HCT116 (cell line): ENCODE measurements at regions not wholly inside any gene's neighbourhood (a gene's known extent, or its start where the extent isn't known, plus 50 kb on each side); places are given as distances from the start of the nearest gene placed in this dataset.
"Not testable (repeated sequence)": the region's sequence is repeated elsewhere in the genome, so short reads cannot be mapped to it uniquely, and the experiment has no call there.

ENCODE experiments used
- ATAC-seq: fragments of 200-7000 bp; cut with Tn5 transposase; 2 replicates; pipeline ENCODE4 v1.9.1; 2020; ENCODE audit warnings: mild to moderate bottlenecking, moderate library complexity
- BruUV-seq: library from RNA; stranded (reverse); fragments of 400-500 nt; replicated peaks from 2 replicates; lab custom pipeline; 2021; lab: Mats Ljungman, UMichigan
- CTCF ChIA-PET: fragments of 300-600 bp; sonication (Branson Sonifier 250); formaldehyde crosslinking; loops from one replicate; lab custom pipeline; 2021; ENCODE audit warnings: antibody characterized with exemption; lab: Charles Lee
- POLR2A ChIA-PET: fragments of 300-600, 350-600 bp; sonication (Branson Sonifier 250); formaldehyde crosslinking; loops from one replicate; lab custom pipeline; 2021; ENCODE audit warnings: antibody characterized with exemption; lab: Charles Lee
- RAD21 ChIA-PET, 2 experiments: fragments of 300-600 bp; sonication (Branson Sonifier 250); formaldehyde crosslinking; loops; one replicate each; lab custom pipeline; 2023; ENCODE audit warnings: low total read pairs in 2 of 2; ENCODE audit not compliant: uncharacterized antibody in 2 of 2, unreplicated experiment in 2 of 2, low non-redundant PET in 1 of 2; lab: Charles Lee
- DNase-seq: peaks from one replicate; pipeline ENCODE4 v3.0.0-alpha.2; 2010; ENCODE audit warnings: low read depth, low spot score
- H2AFZ ChIP-seq: fragments of 200-600 bp; shearing (Covaris generic), sonication (generic); 2 replicates; pipeline ENCODE4 v1.6.1; 2017; ENCODE audit warnings: low read depth, mixed run types, mixed read lengths, antibody characterized with exemption, low read length; ENCODE audit not compliant: poor library complexity, severe bottlenecking
- H3K27ac ChIP-seq: 2 replicates; pipeline ENCODE4 v1.5.1; 2012; ENCODE audit warnings: low read depth, low read length
- H3K27me3 ChIP-seq: fragments of 200-600 bp; sonication (generic); 2 replicates; pipeline ENCODE4 v1.6.1; 2016; ENCODE audit warnings: mixed run types, low read length, mixed read lengths; ENCODE audit not compliant: insufficient read depth
- H3K36me3 ChIP-seq, 2 experiments: fragments of 200-500 bp in 1 of 2; fragments of 200-600 bp in 1 of 2; sonication (Bioruptor generic) in 1 of 2; sonication (generic) in 1 of 2; 2 replicates each; pipeline versions ENCODE4 v1.5.1 to v1.6.1; 2014 to 2016; ENCODE audit warnings: low read length in 2 of 2, inconsistent platforms in 1 of 2, mixed read lengths in 1 of 2, mixed run types in 1 of 2; ENCODE audit not compliant: insufficient read depth in 2 of 2, control insufficient read depth in 1 of 2
- H3K4me1 ChIP-seq, 2 experiments: fragments of 200-600 bp in 1 of 2; sonication (generic) in 1 of 2; 2 replicates each; pipeline versions ENCODE4 v1.5.1 to v1.6.1; 2012 to 2017; ENCODE audit warnings: low read length in 2 of 2, inconsistent platforms in 1 of 2, mild to moderate bottlenecking in 1 of 2, mixed read lengths in 1 of 2, mixed run types in 1 of 2, moderate library complexity in 1 of 2; ENCODE audit not compliant: insufficient read depth in 2 of 2, control insufficient read depth in 1 of 2
- H3K4me2 ChIP-seq: fragments of 200-600 bp; sonication (generic); 2 replicates; pipeline ENCODE4 v1.6.1; 2017; ENCODE audit warnings: mixed run types, low read length, mixed read lengths
- H3K4me3 ChIP-seq, 2 experiments: fragments of 200-600 bp in 1 of 2; sonication (generic) in 1 of 2; replicated peaks in 1 of 2; 2 replicates each; pipeline ENCODE4 v1.5.1; 2011 to 2016; ENCODE audit warnings: low read length in 2 of 2, control low read depth in 1 of 2, low read depth in 1 of 2, mild to moderate bottlenecking in 1 of 2, mixed read lengths in 1 of 2, mixed run types in 1 of 2
- H3K79me2 ChIP-seq: fragments of 200-600 bp; sonication (generic); 2 replicates; pipeline ENCODE4 v1.6.1; 2017; ENCODE audit warnings: mild to moderate bottlenecking, mixed run types, low read length, moderate library complexity, mixed read lengths; ENCODE audit not compliant: insufficient read depth
- H3K9ac ChIP-seq: fragments of 200-600 bp; sonication (generic); 2 replicates; pipeline ENCODE4 v1.6.1; 2016; ENCODE audit warnings: low read length, mixed read lengths
- H3K9me2 ChIP-seq: fragments of 200-600 bp; sonication (generic), shearing (Covaris generic); 2 replicates; pipeline ENCODE4 v1.6.1; 2017; ENCODE audit warnings: mixed run types, mild to moderate bottlenecking, moderate library complexity; ENCODE audit not compliant: insufficient read depth
- H3K9me3 ChIP-seq, 2 experiments: fragments of 200-500 bp in 1 of 2; fragments of 200-600 bp in 1 of 2; sonication (Bioruptor generic) in 1 of 2; sonication (generic) in 1 of 2; 2 replicates each; pipeline ENCODE4 v1.6.1; 2014 to 2017; ENCODE audit warnings: low read length in 2 of 2, mixed read lengths in 2 of 2, inconsistent platforms in 1 of 2, low read depth in 1 of 2, mild to moderate bottlenecking in 1 of 2, mixed run types in 1 of 2, moderate library complexity in 1 of 2; ENCODE audit not compliant: control insufficient read depth in 1 of 2, insufficient read depth in 1 of 2
- H4K20me1 ChIP-seq: fragments of 200-600 bp; sonication (generic), shearing (Covaris generic); 2 replicates; pipeline ENCODE4 v1.6.1; 2017; ENCODE audit warnings: mixed run types, mild to moderate bottlenecking, moderate library complexity; ENCODE audit not compliant: insufficient read depth
- ELF1 ChIP-seq: IDR thresholded peaks from 2 replicates; pipeline ENCODE4 v1.6.1; 2012; ENCODE audit warnings: low read depth, borderline replicate concordance
- intact Hi-C: fragments of 100-400 bp; cut with micrococcal nuclease; formaldehyde crosslinking; loops from 2 replicates; pipeline ENCODE4 v1.10.0; 2022

DNA sequence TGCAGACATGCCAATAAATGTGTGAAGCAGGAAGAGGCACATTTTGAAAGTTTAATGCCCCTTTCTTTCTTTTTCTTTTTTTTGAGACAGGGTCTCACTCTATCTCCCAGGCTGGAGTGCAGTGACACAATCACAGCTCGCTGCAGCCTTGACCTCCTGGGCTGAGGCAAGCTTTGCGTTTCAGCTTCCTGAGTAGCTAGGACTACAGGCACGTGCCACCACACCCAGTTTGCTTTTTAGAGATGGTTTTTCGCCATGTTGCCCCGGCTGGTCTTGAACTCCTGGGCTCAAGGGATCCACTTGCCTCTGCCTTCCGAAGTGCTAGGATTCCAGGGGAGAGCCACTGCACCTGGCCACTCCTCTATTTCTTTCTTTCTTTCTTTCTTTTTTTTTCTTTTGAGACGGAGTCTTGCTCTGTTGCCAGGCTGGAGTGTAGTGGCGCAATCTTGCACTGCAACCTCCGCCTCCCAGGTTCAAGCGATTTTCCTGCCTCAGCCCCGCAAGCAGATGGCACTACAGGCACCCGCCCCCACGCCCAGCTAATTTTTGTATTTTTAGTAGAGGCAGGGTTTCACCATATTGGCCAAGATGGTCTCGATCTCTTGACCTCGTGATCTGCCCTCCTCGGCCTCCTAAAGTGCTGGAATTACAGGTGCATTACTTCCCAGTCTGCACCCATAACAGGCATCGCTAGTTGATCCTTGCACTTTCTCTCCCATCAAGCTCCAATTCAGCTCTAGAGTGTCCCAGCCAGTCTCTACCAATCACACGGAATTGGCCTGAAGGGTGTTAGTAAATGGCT lies 77.5 kb upstream of the RUNX3 start:
- H3K79me2 ChIP-seq, H4K20me1 ChIP-seq, H3K4me2 ChIP-seq, POLR2A ChIA-PET, H3K27me3 ChIP-seq, H3K9me3 ChIP-seq, RAD21 ChIA-PET, H3K36me3 ChIP-seq, H3K9me2 ChIP-seq, H3K27ac ChIP-seq, DNase-seq, H3K4me1 ChIP-seq, H3K4me3 ChIP-seq, CTCF ChIA-PET, H3K9ac ChIP-seq, BruUV-seq, H2AFZ ChIP-seq, intact Hi-C loops, ATAC-seq: not testable (repeated sequence)

GRCh38 chr1:25006770-25007169 lies 76.7 kb upstream of the RUNX3 start:
- RAD21 ChIA-PET: no interaction called here
- CTCF ChIA-PET: no interaction called here
- no peak for TF ChIP-seq ELF1
- TF ChIP-seq, all 23 proteins: peak for 0
- no peak overlapping the region for H3K9ac ChIP-seq
- no peaks in the 10 kb centered on the region; the same call in 1 of the 2 replicates for H3K27me3 ChIP-seq
- ATAC-seq: no peak
- no peaks in the 10 kb centered on the region for H3K36me3 ChIP-seq
- no peaks in the 10 kb centered on the region for H3K9me2 ChIP-seq
- peaks cover 0 to 7% of the 10 kb centered on the region in 2 experiments; a peak in 1 of 4 replicates for H3K4me1 ChIP-seq
- intact Hi-C loops: no loop called here
- H3K9me3 ChIP-seq: no peaks in the 10 kb centered on the region
- no peak overlapping the region for H2AFZ ChIP-seq
- no peak overlapping the region for H3K27ac ChIP-seq
- no peak overlapping the region for H3K4me3 ChIP-seq
- no TSS peak for BruUV-seq
- H4K20me1 ChIP-seq: no peaks in the 10 kb centered on the region
- no peak overlapping the region for H3K4me2 ChIP-seq
- POLR2A ChIA-PET: no interaction called here
- no peaks in the 10 kb centered on the region for H3K79me2 ChIP-seq
- no peak for DNase-seq
